ENCODE measurements at regions not wholly inside any gene's neighbourhood (a gene's known extent, or its start where the extent isn't known, plus 50 kb on each side); places are given as distances from the start of the nearest gene placed in this dataset.

DNA sequence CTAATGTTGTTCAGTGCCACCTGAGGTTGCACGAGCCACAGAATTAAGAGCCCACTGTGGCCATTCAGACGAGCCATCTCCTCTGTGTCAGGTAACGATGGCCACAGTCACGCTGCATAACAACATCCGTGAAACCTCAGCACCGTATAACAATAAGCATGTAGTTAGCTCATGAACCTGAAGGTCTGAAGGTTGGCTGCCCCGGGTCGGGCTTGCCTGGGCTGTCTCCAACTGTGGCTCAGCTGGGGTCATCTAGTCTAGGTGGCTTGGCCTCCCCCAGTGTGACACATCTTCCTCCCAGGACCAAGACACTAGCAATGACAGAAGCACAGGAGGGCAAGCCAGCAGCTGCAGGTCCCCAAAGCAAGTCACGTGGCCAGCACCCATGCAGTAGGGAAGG, 258.0 kb downstream of the GLI2 start:
- DNase-seq (ENCODE audit: low spot score), result no peak

DNA sequence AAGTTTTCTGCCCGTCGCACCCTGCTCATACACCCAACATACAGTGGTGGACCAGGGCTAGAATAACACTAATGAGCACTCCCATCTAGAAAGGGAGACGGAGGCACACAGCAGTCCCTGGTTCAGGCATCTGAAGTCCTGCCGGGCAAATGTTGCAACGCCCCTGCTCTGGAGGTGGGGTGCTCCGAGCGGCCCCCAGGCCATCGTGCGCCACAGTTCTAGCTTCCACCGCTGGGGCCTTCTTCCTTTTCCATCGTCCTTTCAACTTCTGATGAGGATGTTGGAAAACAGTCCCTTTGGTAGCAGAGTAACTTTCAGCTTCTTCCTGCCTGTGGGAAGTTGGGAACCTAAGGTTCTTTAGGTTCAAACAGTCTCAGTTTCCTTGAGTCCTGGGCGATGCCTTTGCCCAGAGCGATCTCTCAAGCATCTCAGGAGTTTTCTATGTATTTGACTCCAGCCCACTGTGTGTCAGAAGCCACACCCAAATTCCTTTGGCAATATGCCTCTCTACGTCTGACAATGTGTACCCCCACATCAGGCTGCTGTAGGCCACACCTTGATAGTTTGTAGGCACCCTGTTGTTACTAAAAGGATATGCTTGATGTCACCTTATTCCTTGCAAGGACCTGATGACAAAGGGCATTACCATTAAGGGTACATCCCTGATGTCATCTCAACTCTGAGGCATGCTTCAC, 258.8 kb downstream of the GLI2 start:
- DNase-seq (ENCODE audit: low spot score), result no peak

DNA sequence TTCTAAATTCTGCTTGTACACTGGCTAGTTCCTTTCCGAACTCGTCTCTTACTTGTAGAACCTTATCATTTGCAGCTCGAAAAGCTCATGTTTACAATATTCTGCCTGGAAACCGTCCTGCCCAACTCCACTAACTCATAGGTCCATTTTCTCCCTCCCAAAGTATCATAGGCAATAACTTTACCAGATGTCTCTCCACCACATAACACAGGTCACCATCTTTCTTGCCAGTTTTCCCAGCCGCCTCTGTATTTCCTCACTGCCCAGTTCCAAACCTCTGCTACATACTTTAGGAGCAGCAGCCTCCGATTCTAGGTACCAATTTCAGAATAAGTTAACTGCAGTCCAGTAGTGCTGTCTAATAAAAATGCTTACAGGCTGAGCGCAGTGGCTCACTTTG, 259.5 kb downstream of the GLI2 start:
- DNase-seq (ENCODE audit: low spot score), result no peak

DNA sequence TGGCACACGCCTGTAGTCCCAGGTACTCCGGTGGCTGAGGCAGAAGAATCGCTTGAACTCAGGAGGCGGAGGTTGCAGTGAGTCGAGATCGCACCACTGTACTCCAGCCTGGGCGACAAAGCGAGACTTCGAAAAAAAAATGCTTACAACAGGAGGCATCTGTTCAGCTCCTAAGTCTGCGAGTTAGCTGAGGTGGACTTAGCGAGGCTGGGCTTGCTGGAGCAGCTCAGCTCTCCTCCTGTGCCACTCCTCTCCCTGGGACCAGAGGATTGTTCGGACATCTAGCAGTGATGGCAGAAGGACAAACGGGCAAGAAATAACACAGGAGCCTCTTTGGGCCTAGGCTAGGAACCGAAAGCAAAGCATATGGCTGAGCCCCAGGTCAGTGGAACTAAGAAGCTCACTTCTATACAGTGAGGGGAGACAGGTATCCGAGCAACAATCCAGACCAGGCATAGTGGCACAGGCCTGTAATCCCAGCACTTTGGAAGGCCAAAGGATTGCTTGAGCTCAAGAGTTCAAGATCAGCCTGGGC, 260.1 kb downstream of the GLI2 start:
- no peak for DNase-seq (ENCODE audit: low spot score)

DNA sequence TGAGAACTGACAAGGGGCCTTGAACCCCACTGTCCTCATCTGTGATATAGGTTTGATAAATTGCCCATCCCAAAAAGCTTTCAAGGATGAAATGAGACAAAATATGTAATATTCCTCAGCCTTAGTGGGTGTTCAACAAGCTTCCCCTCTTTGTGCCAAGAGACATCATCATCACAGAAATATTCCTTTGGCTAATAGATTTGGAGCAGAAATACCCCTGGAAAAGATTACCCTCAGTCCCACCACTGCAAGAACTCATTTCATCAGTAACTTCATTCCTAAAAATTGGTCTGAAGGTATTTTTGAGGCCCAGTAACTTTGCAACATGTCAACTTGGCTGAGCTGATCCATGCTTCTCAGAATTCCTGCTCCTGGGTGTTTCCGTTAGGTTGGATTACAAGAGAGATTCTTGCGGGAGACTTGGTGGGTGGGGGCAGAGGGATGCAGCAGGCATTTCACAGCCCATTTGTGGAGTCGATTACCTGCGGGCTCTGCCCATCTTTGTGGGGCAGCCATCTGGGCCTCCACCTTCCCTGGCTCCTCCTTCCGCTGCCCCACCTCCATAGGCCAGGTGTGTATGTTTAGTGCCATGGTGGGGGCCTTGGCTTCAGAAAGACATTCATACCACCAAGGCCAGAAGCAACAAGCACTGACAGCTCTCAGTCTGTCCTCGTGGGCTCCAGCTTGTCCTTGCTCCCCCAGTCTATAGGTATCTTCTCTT, 263.9 kb downstream of the GLI2 start:
- no peak for DNase-seq (ENCODE audit: low spot score)

DNA sequence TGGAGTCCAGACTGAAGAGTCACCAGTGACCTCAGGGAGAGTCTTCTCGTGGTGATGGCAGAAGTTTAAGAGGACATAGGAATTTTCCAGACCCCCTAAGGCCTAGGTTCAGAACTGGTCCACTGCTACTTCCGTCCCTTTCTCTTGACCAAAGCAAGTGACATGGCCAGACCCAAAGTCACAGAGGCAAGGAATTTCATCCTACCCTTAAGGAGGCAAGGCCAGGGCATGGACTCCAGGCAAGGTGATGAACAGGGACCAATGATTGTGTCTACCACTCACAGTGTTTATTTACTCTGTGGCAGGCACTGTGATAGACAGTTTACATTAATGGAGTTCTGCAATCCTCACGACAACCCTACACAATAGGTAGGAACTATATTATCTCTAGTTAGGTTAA, 265.1 kb downstream of the GLI2 start:
- DNase-seq (ENCODE audit: low spot score), result no peak

DNA sequence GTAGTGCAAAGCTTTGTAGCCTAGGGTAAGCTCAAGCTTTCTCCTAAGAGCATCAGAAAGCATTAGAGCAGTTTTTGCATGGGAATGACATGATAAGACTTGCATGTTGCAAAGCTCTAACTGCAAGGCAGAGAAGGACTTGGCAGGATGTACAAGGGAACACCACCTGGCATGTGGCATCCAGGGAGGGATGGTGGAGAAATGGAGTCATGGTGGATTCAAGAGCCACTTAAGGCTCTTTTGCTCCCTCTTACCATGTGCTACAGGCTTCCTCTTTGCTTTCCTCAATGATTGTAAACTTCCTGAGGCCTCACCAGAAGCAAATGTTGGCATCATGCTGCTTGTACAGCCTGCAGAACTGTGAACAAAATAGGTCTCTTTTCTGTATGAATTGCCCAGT, 266.0 kb downstream of the GLI2 start:
- no peak for DNase-seq (ENCODE audit: low spot score)

DNA sequence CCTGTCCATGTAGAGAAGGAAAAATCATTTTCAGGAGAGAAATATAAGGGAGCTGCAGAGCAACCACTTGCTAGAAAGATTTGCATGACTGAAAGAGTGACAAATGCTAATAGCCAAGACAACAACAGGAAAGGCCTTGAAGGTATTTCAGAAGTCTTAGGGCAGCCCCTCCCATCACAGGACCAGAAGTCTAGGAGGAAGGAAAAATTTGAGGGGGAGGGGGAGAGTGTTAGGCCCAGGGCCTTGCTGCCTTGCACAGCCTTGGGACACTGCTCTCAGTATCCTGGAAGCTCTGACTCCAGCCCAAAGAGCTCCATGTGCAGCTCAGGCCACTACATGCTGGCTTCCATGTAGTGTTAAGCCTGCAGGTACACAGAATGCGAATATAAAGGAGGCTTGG, 266.9 kb downstream of the GLI2 start:
- no peak for DNase-seq (ENCODE audit: low spot score)

DNA sequence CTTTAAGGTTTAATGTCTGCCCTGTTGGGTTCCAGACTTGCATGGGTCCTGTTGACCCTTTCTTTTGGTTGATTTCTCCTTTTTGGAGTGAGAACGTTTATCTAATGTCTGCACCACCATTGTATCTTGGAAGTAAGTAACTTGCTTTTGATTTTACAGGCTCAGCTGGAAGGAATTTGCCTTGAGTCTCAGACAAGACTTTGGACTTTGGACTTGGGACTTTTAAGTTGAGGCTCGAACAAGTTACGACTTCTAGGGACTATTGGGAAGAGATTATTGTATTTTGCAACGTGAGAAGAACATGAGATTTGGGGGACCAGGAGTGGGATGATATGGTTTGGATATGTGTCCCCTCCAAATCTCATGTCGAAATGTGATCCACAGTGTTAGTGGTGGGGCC, 267.7 kb downstream of the GLI2 start:
- no peak for DNase-seq (ENCODE audit: low spot score)

DNA sequence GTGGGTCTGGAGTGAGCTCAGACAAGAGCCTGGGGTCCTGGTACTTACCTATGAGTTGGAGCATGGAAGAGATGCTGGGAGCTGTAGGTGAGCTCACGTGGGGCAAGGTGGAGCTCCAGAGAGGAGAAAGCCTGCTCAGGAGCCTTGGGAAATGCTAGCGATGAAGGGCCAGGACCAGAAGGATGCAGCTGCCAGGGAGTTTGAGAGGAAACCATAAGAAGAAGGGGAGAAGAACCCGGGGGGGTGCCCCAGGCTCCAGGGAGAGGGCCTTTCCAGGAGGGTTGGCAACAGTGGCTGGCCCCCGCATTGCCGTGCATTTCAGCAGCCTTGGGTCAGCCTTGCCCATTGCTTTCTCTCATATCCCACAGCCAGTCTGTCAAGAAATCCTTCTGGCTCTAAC, 268.7 kb downstream of the GLI2 start:
- DNase-seq (ENCODE audit: low spot score), result no peak

DNA sequence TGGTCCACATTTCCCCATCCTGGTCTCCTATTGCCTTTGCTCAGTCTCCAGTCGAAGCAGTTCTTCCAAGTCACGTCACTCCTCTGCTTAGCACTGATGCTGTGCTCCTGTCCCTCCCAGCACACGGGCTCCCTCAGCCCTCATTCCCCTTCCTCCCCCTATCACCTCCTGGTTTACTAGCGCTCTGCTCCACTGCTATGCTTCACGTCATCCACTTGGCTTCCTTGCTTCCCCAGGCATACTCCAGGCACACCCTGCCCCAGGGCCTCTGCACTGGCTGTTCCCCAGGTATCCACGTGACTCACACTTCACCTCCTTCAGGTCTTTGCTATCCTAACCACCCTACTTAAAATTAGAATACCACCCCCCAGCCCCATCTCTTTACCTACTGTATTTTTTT, 269.3 kb downstream of the GLI2 start:
- no peak for DNase-seq (ENCODE audit: low spot score)

DNA sequence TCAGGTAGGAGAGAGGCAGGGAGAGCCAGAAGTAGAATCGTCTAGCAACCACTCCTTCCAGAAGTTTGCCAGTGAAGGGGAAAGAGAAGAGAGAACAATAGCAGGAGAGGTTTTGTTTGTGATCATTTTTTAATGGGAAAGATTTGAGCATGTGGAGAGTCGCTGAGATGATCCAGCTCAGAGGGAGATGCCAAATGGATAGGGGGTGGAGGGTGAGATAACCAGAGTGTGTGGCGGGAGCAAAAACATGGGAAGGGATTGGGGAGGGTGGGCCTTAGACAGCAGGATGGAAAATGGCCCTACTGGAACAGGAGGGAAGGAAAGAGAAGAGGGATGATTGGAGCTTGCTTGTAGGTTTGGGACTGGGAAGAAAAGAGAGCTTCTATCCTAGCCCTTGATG, 269.8 kb downstream of the GLI2 start:
- DNase-seq (ENCODE audit: low spot score), result no peak

DNA sequence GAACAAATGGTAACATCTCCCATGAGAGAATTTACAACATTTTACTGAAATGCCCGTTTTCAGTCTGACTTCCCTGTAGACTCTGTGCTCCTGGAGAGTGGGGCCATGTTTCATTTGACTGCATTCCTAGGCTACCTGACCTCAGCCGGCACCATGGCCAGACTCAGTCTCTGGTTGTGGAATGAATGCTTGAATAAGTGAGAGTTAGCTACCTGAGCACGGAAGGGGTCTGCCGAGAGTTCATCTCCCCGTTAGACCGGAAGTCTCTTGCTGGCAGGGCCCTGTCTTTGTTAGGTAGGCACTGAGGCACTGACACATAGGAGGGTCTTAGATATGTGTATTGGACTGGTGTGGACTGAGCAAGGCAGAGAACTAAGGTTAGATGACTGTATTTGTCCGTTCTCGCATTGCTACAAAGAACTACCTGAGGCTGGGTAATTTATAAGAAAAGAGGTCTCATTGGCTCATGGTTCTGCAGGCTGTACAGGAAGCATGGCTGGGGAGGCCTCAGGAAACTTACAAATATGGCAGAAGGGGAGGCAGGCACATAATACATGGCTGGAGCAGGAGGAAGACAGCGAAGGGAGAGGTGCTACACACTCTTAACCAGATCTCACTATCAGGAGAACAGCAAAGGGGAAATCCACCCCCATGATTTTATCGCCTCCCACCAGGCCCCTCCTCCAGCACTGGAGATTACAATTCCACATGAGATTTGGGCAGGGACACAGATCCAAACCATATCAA, 271.2 kb downstream of the GLI2 start:
- DNase-seq (ENCODE audit: low spot score), result no peak

DNA sequence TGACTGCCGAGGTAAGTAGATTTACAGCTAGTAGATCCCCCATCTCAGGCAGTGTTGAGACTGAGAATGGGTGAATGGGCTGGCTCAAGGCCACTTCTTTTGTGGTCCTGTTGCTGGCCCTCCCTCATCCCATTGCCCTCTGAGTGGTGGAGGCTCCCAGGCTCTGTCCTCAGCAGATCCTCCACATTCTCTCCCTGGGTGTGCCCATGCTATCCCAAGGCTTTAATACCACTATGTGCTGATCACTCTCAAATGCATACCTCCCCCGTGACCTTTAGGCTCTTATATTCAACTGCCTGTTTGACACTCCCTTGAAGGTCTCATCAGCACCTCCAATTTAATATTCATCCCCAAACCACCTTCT, 271.8 kb downstream of the GLI2 start:
- DNase-seq (ENCODE audit: low spot score), result no peak

DNA sequence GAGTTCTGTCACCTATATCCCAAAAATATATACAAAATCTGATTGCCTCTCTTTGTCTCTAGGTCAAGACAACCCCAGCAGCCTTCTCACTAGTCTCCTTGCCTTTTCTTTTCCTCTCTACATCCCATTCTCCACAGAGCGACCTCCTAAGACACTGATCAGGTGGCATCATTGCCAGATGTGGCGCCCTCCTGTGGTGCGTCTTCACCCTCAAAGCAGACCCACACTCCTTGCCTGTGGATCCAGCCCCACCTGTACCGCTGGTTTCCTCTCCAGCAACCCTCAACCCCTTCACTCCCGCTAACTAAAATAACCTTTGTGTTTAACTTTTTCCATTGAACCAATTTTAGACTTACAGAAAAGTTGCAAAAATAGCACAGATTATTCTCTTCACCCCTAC, 273.3 kb downstream of the GLI2 start:
- DNase-seq (ENCODE audit: low spot score), result no peak

DNA sequence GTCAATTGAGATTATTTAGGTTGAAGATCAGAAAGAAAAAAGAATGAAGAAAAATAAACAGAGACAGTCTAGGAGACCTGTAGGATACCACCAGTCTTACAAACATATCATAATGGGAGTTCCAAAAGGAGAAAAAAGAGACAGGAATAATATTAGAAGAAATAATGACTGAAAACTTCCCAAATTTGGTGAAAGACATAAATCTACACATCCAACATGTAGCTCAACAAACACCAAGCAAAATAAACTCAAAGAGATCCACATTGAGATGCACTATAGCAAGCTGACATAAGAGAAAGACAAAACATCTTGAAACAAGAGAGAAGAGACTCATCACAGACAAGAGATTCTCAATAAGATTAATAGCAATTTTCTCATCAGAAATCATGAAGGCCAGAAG, 274.0 kb downstream of the TFCP2L1 start:
- no peak for DNase-seq (ENCODE audit: low spot score)

DNA sequence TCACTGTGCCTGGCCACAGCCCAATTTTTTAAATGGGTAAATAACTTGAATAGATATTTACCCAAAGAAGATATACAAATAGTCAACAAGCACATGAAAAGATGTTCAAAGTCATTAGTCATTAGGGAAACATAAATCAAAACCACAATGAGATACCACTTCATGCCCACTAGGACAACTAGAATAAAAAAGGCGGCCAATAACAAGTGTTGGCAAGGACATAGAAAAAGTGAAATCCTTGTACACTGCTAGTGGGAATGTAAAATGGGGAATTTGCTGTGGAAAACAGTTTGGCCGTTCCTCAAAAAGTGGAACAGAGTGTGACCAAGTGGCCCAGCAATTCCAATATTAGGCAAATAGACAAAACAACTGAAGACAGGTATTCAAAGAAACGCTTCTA, 270.1 kb downstream of the TFCP2L1 start:
- no peak for DNase-seq (ENCODE audit: low spot score)

DNA sequence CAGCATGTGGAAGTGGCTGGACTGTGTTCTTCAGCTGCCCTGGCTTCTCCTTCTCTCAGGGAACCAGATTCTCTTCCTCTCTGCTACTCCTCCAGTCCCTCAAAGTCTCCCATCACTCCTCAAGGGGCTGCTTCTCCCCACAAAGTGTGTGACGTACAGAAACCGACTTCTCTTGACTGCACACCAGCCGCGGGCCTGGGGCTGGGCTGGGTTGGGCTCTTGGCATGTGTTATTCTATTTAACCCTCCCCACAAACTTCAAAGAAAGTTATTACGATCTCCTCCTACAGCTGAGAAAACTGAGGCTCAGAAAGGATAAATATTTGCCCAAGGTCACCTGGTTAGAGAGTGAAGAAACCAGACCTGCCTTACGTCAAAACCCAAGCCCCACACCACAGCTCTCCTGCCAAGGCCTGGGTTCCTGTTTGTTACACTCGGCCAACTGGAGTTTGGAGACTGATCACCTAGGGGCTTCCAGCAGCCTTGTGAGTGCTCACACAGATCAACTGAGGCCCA, 269.0 kb downstream of the TFCP2L1 start:
- DNase-seq (ENCODE audit: low spot score), result no peak

DNA sequence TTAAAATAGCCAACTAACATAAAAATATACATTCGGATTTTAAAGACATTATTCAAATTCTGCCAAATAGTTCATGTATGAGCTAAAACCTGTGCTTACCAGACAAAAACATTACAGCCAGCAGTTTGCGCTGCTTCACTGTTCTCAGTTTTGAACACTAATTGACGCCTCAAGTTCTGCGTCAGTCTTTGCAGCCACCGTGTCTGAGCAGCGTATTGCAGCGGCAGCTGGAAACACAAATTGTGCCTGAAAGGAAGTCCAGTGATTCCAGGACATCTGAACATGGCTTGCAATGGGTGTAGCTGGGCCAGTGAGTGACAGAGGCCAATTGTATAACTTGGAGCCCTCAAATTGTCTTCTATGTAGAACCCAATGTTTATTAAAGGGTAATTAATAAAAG, 267.6 kb downstream of the TFCP2L1 start:
- no peak for DNase-seq (ENCODE audit: low spot score)

DNA sequence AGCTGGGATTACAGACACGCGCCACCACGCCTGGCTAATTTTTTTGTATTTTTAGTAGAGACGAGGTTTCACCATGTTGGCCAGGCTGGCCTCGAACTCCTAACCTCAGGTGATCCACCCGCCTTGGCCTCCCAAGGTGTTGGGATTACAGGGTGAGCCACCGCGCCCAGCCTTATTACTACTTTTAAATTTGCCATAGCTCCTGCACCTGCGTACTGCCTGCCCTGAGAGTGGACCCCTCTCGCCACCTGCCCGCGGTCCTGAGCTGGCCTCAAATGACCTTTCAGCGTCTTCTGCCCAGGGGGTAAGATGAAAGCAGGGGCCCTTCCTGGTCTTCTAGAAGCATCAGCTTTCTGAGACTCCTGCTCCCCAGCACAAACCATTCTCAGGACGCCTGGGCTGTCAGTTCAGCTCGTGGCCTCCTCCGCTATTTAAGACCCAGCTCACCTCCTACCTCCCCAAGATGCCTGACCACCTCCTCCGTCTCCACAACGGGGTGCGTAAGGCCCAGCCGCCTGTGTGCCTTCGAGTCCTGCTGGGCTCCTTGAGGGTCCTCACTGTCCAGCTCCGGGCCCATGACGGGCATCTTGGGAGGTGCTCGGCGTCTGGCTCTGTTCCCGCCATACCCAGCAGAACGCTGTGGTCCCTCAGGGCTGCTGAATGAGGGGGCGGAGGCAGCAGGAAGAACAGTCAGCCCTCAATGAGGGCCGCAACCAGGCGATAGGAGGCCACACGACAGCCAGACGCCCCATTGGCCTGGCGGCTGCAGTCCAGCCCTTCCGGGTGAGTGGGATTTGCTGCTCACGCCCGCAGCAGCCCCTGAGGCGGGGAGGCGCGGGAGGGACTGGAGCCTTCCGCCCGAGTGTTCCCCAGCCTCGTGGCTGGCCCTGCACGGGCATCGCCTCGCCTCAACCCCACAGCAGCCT, 266.6 kb downstream of the TFCP2L1 start:
- DNase-seq (ENCODE audit: low spot score), result peak; percentile 52

DNA sequence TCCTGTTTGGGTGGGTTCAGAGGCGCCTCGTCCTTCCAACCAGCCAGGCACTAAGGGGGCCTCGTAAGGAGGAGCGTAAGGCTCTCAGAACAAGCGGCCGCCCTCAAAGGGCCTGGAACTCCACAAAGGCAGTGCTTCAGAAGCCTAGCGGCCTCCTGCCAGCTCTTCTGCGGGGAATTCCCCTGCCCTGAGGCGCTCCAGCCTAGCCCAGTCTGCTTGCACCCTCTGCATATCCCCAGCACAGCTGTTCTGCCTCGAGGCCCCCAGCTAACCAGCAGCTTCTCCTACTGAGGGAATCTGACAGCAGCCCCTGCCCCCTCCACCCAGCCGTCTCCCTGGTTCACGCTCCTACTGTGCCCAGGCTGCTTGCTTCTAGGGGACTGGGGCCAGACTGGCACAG, 265.9 kb downstream of the TFCP2L1 start:
- no peak for DNase-seq (ENCODE audit: low spot score)

DNA sequence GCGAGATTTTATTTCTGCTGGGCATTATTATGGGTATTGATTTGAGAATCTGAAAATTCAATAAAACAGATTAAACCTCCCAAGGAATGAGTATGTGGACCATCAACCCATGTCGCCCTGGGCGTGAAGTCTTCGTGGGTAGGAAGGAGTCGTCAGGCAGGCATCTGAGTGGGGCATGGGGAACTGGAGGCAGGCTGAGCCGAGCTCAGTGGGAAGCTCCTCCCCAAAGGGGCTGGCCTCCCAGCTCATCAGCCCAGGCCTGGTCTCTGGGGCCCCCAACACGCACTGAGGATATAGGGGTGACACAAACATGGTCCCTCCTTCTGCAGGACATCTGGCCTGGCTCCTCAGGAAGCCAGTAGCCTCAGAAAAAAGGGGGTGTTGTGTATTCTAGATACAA, 265.2 kb downstream of the TFCP2L1 start:
- no peak for DNase-seq (ENCODE audit: low spot score)

Data from hepatic stellate cell (primary cell).